NCI-H526 (cell line): ENCODE measurements at regions not wholly inside any gene's neighbourhood (a gene's known extent, or its start where the extent isn't known, plus 50 kb on each side); places are given as distances from the start of the nearest gene placed in this dataset.

Experiments
- DNase-seq, 2 experiments: peaks; one replicate each; lab custom pipeline; 2025; lab: John Stamatoyannopoulos, UW

- DNase-seq = no peak
Measured at GRCh38 chr13:74966814-74967424, 515.0 kb downstream of the TBC1D4 start.

GRCh38 chr13:74966275-74966674 is 515.7 kb downstream of the TBC1D4 start:
- DNase-seq = no peak

- DNase-seq = no peak
Measured at GRCh38 chr13:74945637-74946036, 536.3 kb downstream of the TBC1D4 start.

- DNase-seq = no peak
Measured at GRCh38 chr13:74931698-74932433, 550.1 kb downstream of the TBC1D4 start.

DNA sequence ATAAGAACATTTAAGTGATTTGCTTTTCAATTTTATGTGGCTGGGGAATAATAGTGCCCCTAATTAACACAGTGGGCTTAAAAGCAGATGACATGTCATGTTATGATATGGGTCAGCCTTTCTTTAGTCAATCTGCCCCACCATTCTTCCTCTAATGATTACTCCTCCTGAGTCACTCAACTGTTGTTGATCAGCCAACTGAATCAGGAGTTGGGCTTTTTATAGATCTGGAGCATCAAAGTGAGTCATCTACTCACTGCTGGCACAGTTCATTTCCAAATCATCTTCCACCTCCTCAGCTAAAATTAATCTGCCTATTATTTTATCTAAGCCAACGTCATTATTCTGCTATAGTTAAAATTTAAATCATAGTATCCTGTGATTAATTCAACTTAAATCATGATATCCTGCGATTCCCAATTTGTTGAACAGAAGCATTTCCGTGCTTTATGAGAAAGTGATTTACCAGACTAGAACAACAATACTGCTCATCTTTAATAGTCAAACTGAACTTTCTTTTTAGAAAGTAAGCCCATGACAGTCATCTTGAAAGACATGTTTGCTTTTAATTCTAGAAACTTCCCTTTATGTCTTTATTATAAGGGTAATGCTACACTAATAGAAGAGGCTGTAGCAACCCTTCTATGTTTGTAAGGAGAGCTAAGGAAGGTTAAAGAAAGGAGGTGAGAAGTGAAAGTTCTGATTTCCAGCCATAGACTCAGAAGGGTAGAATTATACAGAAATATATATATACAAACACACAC is 551.4 kb downstream of the TBC1D4 start:
- no peak for DNase-seq

DNA sequence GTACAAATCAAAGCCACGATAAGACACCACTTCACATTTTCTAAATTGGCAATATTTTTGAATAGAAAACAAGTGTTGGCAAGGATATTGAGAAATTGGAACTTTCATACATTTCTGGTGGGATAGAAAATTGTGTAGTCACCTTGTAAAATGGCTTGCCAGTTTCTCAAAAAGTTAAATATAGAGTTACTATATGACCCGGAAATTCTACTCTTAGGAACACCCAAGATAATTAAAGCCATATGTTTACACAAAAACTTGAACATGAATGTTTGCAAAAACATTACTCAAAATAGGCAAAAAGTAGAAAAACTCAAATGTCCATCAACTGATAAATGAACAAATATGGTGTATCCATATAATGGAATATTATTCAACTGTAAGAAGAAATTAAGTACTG is 552.5 kb downstream of the TBC1D4 start:
- no peak for DNase-seq

DNA sequence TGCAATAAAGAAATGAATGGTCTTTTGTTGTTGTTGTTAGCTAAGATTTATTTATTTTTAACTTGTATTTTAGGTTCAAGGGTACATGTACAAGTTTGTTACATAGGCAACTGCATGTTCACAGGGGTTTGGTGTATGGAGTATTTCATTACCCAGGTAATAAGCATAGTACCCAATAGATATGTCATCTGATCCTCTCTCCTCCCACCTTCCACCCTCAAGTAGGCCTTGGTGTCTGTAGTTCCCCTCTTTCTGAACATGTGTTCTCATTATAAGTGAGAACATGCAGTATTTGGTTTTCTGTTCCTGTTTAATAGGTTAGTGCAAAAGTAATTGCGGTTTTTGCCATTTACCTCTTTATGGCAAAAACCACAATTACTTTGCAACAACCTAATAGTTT is 554.1 kb downstream of the TBC1D4 start:
- no peak for DNase-seq

DNA sequence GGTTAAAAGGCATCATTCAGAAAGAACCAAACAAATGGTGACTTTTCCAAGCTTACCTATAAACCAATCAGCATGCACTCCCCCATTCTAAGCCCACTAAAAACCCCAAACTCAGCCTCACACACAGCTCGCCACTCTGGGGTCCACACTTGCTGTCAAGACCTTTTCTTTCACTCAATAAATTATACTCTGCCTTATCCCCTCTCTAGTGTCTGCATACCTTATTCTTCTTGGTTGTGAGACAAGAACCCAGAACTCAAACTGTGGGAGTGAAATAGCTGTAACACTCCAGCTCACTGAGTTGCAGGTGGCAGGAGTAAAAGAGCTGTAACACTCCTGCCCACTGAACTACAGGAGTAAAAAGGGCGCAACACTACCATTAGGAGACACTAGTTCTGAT is 559.0 kb downstream of the TBC1D4 start:
- DNase-seq = no peak

DNA sequence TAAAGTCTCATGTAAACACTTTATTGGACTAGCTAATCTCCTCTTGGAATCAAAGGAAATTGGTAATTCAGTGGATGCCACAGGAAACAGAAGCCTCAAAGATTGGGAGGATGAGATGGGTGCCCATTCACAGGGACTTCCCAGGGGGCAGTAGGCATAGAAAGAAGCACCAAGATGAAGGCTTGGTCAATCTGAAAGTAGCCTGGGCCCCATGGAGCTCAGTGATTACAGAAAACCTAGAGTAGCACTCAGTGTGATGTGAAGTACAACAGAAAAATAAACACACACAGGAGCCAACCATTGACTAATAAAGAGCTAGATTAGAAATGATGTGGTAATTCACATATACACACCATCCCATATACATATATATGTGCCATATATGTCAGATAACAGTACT is 560.6 kb downstream of the TBC1D4 start:
- DNase-seq = no peak

GRCh38 chr13:74920920-74921319 is 561.0 kb downstream of the TBC1D4 start:
- no peak for DNase-seq

DNA sequence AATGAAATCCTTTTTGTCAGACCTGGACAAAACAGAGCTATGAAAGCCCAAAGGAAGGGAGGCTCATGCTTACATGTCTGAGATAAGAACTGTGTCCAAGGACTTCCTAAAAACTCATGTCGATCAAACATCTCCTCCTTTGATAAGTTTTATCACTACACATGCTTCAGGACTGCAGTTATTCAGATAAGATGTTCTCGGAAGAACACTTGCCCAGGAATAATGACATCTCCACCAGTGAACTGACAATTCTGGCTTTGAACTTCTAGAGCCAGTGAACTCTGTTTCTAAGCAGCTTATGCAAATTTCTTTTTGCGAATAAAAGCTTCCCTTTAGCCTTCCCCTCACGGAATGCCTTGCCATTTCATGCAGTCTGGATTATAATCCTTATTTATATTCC is 561.6 kb downstream of the TBC1D4 start:
- peak; percentile 36 to 82 for DNase-seq

- DNase-seq = no peak
Measured at GRCh38 chr13:74919914-74920313, 562.1 kb downstream of the TBC1D4 start.

DNA sequence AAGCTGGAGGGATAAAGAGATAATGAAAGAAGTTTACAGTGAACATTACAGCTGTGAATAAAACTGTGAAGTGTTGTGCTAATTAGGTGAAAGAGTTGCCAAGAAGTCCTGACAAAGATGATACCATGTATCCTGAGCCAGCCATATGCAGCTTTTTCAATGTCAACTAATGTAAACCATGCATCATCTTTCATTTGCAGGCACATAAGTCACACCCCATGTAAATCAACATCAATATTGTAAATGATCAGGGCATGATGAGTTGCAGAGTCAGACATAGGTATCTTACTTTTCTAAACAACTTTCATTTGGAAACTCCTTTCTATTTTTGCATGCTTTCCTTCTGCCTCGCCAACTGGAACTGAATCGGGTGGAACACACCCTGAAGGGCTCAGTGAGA is 569.1 kb downstream of the TBC1D4 start:
- DNase-seq = no peak

GRCh38 chr13:74910415-74910814 is 571.6 kb downstream of the TBC1D4 start:
- DNase-seq = no peak

GRCh38 chr13:74907788-74908187 is 574.2 kb downstream of the TBC1D4 start:
- no peak for DNase-seq

- no peak for DNase-seq
Measured at GRCh38 chr13:74904556-74904955, 577.4 kb downstream of the TBC1D4 start.

DNA sequence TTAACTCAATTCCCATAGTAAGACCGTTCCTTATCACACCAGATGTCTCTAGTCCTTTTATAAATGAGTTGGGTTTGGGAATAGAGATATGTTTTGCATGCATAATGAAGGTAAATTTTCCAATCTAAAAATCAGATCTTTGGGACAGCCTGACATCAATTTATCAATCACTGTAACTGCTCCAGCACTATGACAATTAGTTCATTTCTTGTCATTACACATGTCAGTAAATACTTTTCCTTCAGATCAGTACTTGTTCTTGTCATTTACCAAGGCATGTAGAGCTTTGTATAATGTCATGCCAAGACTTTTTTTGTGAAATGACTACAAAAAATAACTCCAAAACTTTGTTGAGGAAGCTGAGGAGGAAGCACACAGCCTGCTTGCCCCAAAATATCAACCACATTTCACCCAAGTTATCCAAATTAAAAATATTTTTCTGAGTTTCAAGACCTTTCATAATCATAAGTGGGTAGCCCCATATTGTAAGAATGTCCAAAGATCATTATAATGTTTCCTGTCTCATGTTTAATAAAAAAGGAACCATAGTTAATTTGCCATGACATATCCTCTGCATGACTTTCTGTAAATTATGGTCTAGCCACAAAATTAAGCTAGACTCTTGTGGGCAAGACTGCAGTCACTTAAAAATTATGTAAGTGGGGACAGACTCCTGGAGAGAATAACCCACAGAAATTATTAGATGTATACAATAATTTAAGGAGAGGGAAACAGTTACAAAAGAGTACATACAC is 586.8 kb downstream of the TBC1D4 start:
- no peak for DNase-seq

GRCh38 chr13:74892096-74892495 is 589.9 kb downstream of the TBC1D4 start:
- no peak for DNase-seq

- DNase-seq = no peak
Measured at GRCh38 chr13:74891610-74892009, 590.4 kb downstream of the TBC1D4 start.

DNA sequence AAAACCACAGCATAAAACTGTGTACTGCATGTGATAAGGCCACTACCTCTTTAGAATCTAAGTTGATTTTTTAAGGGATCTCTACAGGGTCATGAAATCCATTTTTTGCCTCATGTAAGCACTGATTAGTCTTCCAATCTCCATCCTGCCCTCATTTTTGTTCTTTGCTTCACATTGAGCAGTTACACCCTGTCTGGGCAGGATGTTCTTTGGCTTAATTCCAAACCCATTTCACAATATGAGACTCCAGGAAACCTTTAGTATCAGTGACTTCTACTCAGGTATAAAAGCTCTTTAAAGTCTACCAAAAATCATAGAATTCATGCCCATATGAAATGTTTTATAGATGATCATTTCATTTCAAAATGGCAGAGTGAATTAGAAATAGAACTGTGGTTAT is 592.6 kb downstream of the TBC1D4 start:
- no peak for DNase-seq

GRCh38 chr13:74886502-74886901 is 595.5 kb downstream of the TBC1D4 start:
- DNase-seq = no peak

DNA sequence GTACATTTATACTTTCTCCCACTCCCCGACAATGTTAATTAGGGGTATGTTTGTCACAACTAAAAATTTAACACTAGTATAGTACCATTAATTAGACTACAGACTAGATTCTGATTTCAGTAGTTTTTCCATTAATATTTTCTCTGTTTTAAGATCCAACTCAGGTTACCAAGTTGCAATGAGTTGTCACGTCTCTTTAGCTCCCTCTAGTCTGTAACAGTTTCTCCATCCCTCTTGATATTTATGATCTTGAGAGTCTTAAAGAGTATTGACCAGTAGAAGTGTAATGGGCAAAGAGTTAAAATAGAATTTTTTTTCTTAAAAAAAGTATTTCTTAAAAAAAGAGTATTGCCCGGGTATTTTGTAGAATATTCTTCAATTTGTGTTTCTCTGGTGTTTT is 598.1 kb downstream of the TBC1D4 start:
- DNase-seq = no peak
